AG20443 (cell line): ENCODE measurements at regions not wholly inside any gene's neighbourhood (a gene's known extent, or its start where the extent isn't known, plus 50 kb on each side); places are given as distances from the start of the nearest gene placed in this dataset.
"Not testable (repeated sequence)": the region's sequence is repeated elsewhere in the genome, so short reads cannot be mapped to it uniquely, and the experiment has no call there.

Experiments
- DNase-seq: peaks from one replicate; pipeline ENCODE4 v3.0.0; 2012; ENCODE audit warnings: low spot score, mixed read lengths

- DNase-seq, result no peak
Observed at GRCh38 chr7:15813448-15813847, 127.0 kb upstream of the MEOX2 start.

GRCh38 chr7:15810383-15810782, 123.9 kb upstream of the MEOX2 start:
- not testable (repeated sequence) for DNase-seq

GRCh38 chr7:15809936-15810335, 123.5 kb upstream of the MEOX2 start:
- DNase-seq, result not testable (repeated sequence)

- DNase-seq, result no peak
Observed at GRCh38 chr7:15805891-15806290, 119.4 kb upstream of the MEOX2 start.

- no peak for DNase-seq
Observed at GRCh38 chr7:15802425-15802824, 115.9 kb upstream of the MEOX2 start.

- DNase-seq, result peak; percentile 62
Observed at GRCh38 chr7:15801551-15801950, 115.1 kb upstream of the MEOX2 start.

GRCh38 chr7:15801041-15801440, 114.6 kb upstream of the MEOX2 start:
- DNase-seq, result no peak

GRCh38 chr7:15798081-15798480, 111.6 kb upstream of the MEOX2 start:
- DNase-seq, result no peak

GRCh38 chr7:15795393-15795792, 108.9 kb upstream of the MEOX2 start:
- DNase-seq, result no peak

- DNase-seq, result no peak
Observed at GRCh38 chr7:15794801-15795200, 108.3 kb upstream of the MEOX2 start.

- DNase-seq, result no peak
Observed at GRCh38 chr7:15784694-15785030, 98.2 kb upstream of the MEOX2 start.

- no peak for DNase-seq
Observed at GRCh38 chr7:15783987-15784693, 97.7 kb upstream of the MEOX2 start.

GRCh38 chr7:15782656-15783055, 96.2 kb upstream of the MEOX2 start:
- no peak for DNase-seq

GRCh38 chr7:15781944-15782343, 95.5 kb upstream of the MEOX2 start:
- DNase-seq, result no peak

- DNase-seq, result no peak
Observed at GRCh38 chr7:15780271-15780670, 93.8 kb upstream of the MEOX2 start.

- no peak for DNase-seq
Observed at GRCh38 chr7:15778191-15778590, 91.7 kb upstream of the MEOX2 start.

- no peak for DNase-seq
Observed at GRCh38 chr7:15765753-15766152, 79.3 kb upstream of the MEOX2 start.

- DNase-seq, result no peak
Observed at GRCh38 chr7:15764851-15765382, 78.4 kb upstream of the MEOX2 start.

- DNase-seq, result no peak
Observed at GRCh38 chr7:15764010-15764409, 77.5 kb upstream of the MEOX2 start.

- DNase-seq, result no peak
Observed at GRCh38 chr7:15757041-15758000, 70.8 kb upstream of the MEOX2 start.

GRCh38 chr7:15755061-15755460, 68.6 kb upstream of the MEOX2 start:
- DNase-seq, result peak; percentile 37

GRCh38 chr7:15753887-15754579, 67.5 kb upstream of the MEOX2 start:
- peak; percentile 13 for DNase-seq
